T47D (cell line): ENCODE measurements at regions not wholly inside any gene's neighbourhood (a gene's known extent, or its start where the extent isn't known, plus 50 kb on each side); places are given as distances from the start of the nearest gene placed in this dataset.

Source experiments
- DNase-seq, 2 experiments: peaks; one replicate each; pipeline versions ENCODE4 v3.0.0 to v3.0.0-alpha.2; 2011 to 2012; ENCODE audit warnings: low read depth in 1 of 2, low spot score in 1 of 2
- JUND ChIP-seq: IDR thresholded peaks from 2 replicates; pipeline ENCODE4 v1.6.1; 2012; ENCODE audit warnings: low read depth
- in situ Hi-C: cut with HindIII; loops from 2 replicates; pipeline ENCODE4 v1.10.0; 2016; ENCODE audit warnings: low sequenced_read_pairs, low pct_unique_long_range_greater_than_20kb

- TF ChIP-seq JUND: no peak
- in situ Hi-C loops: no loop called here
- DNase-seq: no peak
Measured at GRCh38 chr10:123576706-123577105, 89.4 kb upstream of the GPR26 start.

GRCh38 chr10:123577921-123578461 is 88.2 kb upstream of the GPR26 start:
- no peak for DNase-seq
- in situ Hi-C loops: no loop called here
- no peak for TF ChIP-seq JUND

- DNase-seq: no peak
- no peak for TF ChIP-seq JUND
- in situ Hi-C loops: no loop called here
Measured at GRCh38 chr10:123578721-123579120, 87.4 kb upstream of the GPR26 start.

DNA sequence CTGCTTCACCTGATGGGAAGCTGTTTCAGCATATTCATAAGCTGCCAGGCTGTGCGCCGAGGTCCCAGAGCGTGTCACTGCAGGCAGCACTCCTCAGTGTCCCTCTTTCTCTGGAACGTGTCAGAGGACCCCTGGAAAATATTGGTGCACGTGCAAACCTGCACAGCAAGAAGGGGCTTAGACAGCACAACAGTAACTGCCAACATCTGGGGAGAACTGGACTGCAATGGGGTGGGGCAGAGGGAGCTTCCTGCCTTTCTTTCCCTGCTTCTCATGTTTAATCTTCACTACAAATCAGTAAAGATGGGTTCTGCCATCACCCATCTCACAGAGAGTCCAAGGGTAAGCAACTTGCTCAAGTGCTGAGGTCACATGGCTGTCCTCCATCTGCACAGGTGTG is 86.5 kb upstream of the GPR26 start:
- TF ChIP-seq JUND: no peak
- in situ Hi-C loops: no loop called here
- DNase-seq: no peak

DNA sequence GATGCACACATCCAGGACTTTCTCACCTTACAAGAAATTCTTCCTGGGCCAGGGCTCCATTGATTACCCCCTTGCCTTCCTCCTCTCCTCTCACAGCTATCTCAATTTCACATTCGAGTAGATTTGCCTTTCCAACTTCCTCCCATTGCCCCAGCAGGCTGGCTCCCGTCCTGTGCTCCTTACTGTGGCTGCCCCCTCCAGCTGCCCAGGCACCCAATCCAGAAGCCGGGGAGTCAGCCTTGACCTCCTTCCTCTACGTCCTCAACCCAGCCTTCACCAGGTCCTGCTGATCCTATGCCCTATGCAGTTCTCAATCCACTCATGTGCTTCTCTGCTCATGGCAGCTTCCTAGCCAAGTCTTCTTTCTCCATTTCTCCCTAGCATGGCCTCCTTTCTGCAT is 85.7 kb upstream of the GPR26 start:
- no peak for DNase-seq
- in situ Hi-C loops: no loop called here
- no peak for TF ChIP-seq JUND

- DNase-seq: no peak
- no peak for TF ChIP-seq JUND
- in situ Hi-C loops: no loop called here
Measured at GRCh38 chr10:123581656-123582055, 84.5 kb upstream of the GPR26 start.

GRCh38 chr10:123582084-123582989 is 83.8 kb upstream of the GPR26 start:
- no peak for TF ChIP-seq JUND
- DNase-seq: peak; percentile 54 to 77
- in situ Hi-C loops: no loop called here

GRCh38 chr10:123583639-123584418 is 82.3 kb upstream of the GPR26 start:
- peak; percentile 50 to 89 for DNase-seq
- in situ Hi-C loops: no loop called here
- TF ChIP-seq JUND: no peak

- in situ Hi-C loops: no loop called here
- TF ChIP-seq JUND: no peak
- peak in 1 of 2 experiments; percentile 9 for DNase-seq
Measured at GRCh38 chr10:123584419-123584775, 81.8 kb upstream of the GPR26 start.

- no peak for TF ChIP-seq JUND
- in situ Hi-C loops: no loop called here
- DNase-seq: no peak
Measured at GRCh38 chr10:123585477-123586445, 80.4 kb upstream of the GPR26 start.

DNA sequence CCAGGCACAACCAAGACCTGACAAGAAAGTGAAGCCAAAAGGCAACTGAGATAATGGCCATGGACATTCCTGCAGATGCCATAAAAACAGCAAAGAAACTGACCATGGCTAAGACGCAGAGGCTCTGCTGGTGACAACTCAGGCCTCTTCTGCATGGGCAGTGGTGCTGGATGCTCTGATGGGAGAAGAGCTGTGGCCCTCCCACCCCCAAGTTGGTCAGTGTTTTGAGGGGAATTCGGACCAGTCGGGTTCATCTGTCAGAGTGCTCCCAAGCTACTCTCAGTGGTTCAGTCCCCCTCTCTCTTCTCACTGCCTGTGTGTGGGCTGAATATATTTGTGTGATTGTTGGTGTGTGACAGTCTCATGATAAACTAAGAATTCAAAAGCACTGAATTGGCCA is 79.0 kb upstream of the GPR26 start:
- DNase-seq: no peak
- TF ChIP-seq JUND: no peak
- in situ Hi-C loops: no loop called here

DNA sequence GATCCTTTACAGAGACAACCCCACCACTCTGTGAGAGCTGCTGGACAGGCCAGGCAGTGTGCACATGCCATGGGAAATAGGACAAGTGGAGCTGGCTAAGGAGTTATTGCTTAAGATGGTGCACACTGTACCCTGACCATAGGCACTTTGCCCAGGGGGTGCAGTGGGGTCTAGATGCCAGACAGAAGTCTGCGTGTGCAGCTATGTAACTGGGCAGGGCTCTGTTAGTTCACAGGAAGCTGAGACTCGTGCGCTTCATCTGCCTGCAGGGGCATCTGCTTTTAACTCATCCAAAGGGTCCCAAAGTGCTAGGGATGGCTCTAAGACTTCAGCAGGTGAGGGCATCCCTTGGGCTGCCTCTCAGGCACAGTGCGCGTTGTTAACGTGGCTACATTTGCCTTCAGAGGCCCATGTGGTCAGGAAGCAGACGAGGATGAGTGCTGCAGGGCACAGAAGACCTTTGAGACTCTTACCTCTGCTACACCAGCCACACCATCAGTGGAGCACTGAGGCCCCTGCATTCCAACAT is 77.7 kb upstream of the GPR26 start:
- TF ChIP-seq JUND: no peak
- no peak for DNase-seq
- in situ Hi-C loops: no loop called here
